Smooth muscle cell (in vitro differentiated cells): ENCODE measurements at regions not wholly inside any gene's neighbourhood (a gene's known extent, or its start where the extent isn't known, plus 50 kb on each side); places are given as distances from the start of the nearest gene placed in this dataset.

ENCODE experiments used
- DNase-seq: peaks from one replicate; lab custom pipeline; 2025; ENCODE audit not compliant: unreplicated experiment; lab: John Stamatoyannopoulos, UW
- H2AFZ ChIP-seq: fragments of 200-600 bp; sonication (generic); 2 replicates; pipeline ENCODE4 v1.6.0; 2016; ENCODE audit warnings: antibody characterized with exemption, low read depth, mild to moderate bottlenecking
- H3F3A ChIP-seq: fragments of 200-600 bp; sonication (generic); 2 replicates; pipeline ENCODE4 v1.6.0; 2017; ENCODE audit warnings: antibody characterized with exemption, low read depth
- H3K27ac ChIP-seq: fragments of 200-600 bp; sonication (generic); 2 replicates; pipeline ENCODE4 v1.5.1; 2016; ENCODE audit warnings: low read depth, mild to moderate bottlenecking
- H3K27me3 ChIP-seq: fragments of 200-600 bp; sonication (generic); 2 replicates; pipeline ENCODE4 v1.6.1; 2016; ENCODE audit warnings: low read depth, mild to moderate bottlenecking
- H3K36me3 ChIP-seq: fragments of 200-600 bp; sonication (generic); 2 replicates; pipeline ENCODE4 v1.5.1; 2016; ENCODE audit warnings: low read depth
- H3K4me1 ChIP-seq: fragments of 200-600 bp; sonication (generic); 2 replicates; pipeline ENCODE4 v1.5.1; 2016; ENCODE audit warnings: low read depth
- H3K4me2 ChIP-seq: fragments of 200-600 bp; sonication (generic); 2 replicates; pipeline ENCODE4 v1.6.0; 2016; ENCODE audit warnings: mild to moderate bottlenecking
- H3K4me3 ChIP-seq: fragments of 200-600 bp; sonication (generic); 2 replicates; pipeline ENCODE4 v1.5.1; 2016; ENCODE audit warnings: mild to moderate bottlenecking
- H3K79me2 ChIP-seq: fragments of 200-600 bp; sonication (generic); 2 replicates; pipeline ENCODE4 v1.6.0; 2016; ENCODE audit warnings: low read depth, mild to moderate bottlenecking
- H3K9ac ChIP-seq: fragments of 200-600 bp; sonication (generic); 2 replicates; pipeline ENCODE4 v1.6.0; 2016; ENCODE audit warnings: low read depth
- H3K9me3 ChIP-seq: fragments of 200-600 bp; sonication (generic); replicated peaks from 2 replicates; pipeline ENCODE4 v1.5.1; 2016; ENCODE audit warnings: low read depth
- H4K20me1 ChIP-seq: fragments of 200-600 bp; sonication (generic); 2 replicates; pipeline ENCODE4 v1.6.0; 2016; ENCODE audit warnings: low read depth
- WGBS: methylation state at CpG from one replicate; pipeline ENCODE4 v1.1.7; 2016; ENCODE audit warnings: low lambda C conversion rate; 5-methylcytosine and 5-hydroxymethylcytosine counted together
- TF ChIP-seq, protein P1 (sequence below): fragments of 200-600 bp; sonication (generic); IDR thresholded peaks from 2 replicates; pipeline ENCODE4 v1.5.1; 2017; ENCODE audit warnings: borderline replicate concordance, mild to moderate bottlenecking, antibody characterized with exemption; ENCODE audit not compliant: insufficient read depth, poor library complexity, severe bottlenecking

DNA sequence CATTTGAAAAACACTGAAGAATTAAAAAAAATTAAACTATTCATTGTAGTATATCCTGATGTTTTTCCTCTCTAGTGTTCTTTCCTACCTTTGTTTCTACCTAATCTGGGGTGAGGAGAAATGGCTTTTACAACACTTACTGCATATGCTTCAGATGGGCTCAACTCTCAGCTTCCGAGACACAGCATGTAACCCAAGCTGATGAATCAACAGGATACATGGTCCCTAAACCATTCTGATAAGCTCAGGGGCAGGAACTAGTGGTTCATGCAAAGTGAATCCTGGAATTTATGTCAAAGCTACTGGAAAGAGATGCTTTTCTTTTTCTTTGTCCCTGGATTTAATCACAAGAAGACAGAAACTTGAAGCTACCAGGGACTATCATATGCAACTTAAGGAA, 672.5 kb upstream of the RORB start:
- Histone ChIP-seq H3K9me3 (no peaks in the 10 kb centered on the region), H3K36me3 (no peaks in the 10 kb centered on the region), H3F3A (no peaks in the 10 kb centered on the region), H3K27ac (no peak overlapping the region), H3K4me2 (peak overlapping the region; percentile 51), H3K79me2 (no peaks in the 10 kb centered on the region), H3K9ac (no peak overlapping the region), H3K27me3 (no peaks in the 10 kb centered on the region), H3K4me3 (no peak overlapping the region), H2AFZ (peak overlapping the region; percentile 11), H3K4me1 (peaks cover 9% of the 10 kb centered on the region), H4K20me1 (no peaks in the 10 kb centered on the region)
- WGBS = 16% methylated on average over 1 of the region's 1 CpG
- TF ChIP-seq, protein P1, sequence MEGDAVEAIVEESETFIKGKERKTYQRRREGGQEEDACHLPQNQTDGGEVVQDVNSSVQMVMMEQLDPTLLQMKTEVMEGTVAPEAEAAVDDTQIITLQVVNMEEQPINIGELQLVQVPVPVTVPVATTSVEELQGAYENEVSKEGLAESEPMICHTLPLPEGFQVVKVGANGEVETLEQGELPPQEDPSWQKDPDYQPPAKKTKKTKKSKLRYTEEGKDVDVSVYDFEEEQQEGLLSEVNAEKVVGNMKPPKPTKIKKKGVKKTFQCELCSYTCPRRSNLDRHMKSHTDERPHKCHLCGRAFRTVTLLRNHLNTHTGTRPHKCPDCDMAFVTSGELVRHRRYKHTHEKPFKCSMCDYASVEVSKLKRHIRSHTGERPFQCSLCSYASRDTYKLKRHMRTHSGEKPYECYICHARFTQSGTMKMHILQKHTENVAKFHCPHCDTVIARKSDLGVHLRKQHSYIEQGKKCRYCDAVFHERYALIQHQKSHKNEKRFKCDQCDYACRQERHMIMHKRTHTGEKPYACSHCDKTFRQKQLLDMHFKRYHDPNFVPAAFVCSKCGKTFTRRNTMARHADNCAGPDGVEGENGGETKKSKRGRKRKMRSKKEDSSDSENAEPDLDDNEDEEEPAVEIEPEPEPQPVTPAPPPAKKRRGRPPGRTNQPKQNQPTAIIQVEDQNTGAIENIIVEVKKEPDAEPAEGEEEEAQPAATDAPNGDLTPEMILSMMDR = no peak
- DNase-seq = no peak

DNA sequence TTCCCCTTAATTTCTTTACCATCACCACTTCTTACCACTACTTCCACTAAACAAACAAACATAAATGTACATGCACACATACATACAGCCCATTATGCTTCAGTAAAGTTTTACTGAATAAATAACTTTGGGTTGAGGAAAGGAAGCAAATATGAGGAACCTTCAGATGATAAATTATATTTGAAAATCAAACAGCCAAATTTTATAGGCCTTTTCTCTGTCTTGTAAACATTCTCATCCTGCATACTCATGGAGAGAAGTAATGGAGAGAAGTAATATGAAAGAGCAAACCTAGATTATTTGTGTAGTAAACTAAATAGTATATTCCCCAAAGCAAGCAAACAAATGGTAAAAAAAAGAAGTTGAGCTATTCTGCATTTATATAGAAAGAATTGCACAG, 658.3 kb upstream of the RORB start:
- Histone ChIP-seq H3K9me3 (no peaks in the 10 kb centered on the region), H3K27ac (no peak overlapping the region), H3K79me2 (no peaks in the 10 kb centered on the region), H2AFZ (no peak overlapping the region), H3K4me1 (peaks cover 7% of the 10 kb centered on the region), H3K9ac (no peak overlapping the region), H3K4me2 (no peak overlapping the region), H3K4me3 (no peak overlapping the region), H3K36me3 (no peaks in the 10 kb centered on the region), H4K20me1 (no peaks in the 10 kb centered on the region), H3K27me3 (no peaks in the 10 kb centered on the region), H3F3A (no peaks in the 10 kb centered on the region)
- DNase-seq = no peak
- TF ChIP-seq, protein P1 = no peak

DNA sequence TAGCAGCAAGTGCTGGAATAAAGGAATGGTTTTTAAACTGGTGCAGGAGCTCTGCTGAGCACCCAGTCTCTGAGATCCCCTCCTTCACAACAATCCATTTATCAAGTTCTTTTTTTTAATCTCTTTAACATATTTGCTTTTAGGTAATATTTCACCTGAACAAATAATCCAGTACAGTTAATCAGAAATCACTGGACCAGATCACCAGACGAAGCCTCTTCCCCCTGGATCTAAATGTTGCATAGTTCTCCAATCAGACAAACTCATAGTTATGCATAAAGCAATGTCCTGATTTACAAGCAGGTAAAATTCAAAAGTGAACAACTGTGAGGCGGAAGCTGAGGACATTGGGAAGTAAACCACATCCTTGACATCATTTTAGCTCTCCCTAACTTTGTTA, 657.7 kb upstream of the RORB start:
- Histone ChIP-seq H3K36me3 (no peaks in the 10 kb centered on the region), H2AFZ (no peak overlapping the region), H4K20me1 (no peaks in the 10 kb centered on the region), H3K4me3 (no peak overlapping the region), H3K27me3 (no peaks in the 10 kb centered on the region), H3K4me1 (peaks cover 7% of the 10 kb centered on the region), H3K9ac (no peak overlapping the region), H3K9me3 (no peaks in the 10 kb centered on the region), H3K79me2 (no peaks in the 10 kb centered on the region), H3K4me2 (no peak overlapping the region), H3F3A (no peaks in the 10 kb centered on the region), H3K27ac (no peak overlapping the region)
- no peak for DNase-seq
- TF ChIP-seq, protein P1 = no peak
- 97% methylated on average over 2 of the region's 2 CpGs for WGBS

DNA sequence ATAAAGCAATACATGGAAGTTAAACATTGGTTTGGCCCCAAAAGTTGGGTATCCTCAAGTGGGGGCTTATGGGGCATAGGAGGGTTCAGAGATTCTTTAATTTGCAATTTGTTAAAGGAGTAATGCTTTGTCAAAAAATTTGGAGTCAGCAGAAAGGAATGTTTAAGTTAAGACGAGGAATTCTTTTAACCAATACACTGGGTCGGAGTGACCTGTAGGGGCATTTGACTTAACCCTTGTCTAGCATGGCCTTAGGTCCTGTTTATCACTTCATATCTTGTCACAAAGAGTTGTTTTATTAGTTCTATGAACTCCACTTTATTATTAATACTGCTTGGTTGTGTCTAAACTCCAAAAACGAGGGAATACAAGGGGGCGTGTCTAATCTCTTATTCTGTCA, 656.1 kb upstream of the RORB start:
- WGBS = 74% methylated on average over 4 of the region's 4 CpGs
- H3K4me3 ChIP-seq = no peak overlapping the region
- H3K9ac ChIP-seq = no peak overlapping the region
- no peak overlapping the region for H2AFZ ChIP-seq
- no peaks in the 10 kb centered on the region for H3K79me2 ChIP-seq
- H4K20me1 ChIP-seq = no peaks in the 10 kb centered on the region
- no peak overlapping the region for H3K4me2 ChIP-seq
- H3F3A ChIP-seq = no peaks in the 10 kb centered on the region
- no peak for DNase-seq
- H3K9me3 ChIP-seq = no peaks in the 10 kb centered on the region
- TF ChIP-seq, protein P1 = no peak
- peaks cover 7% of the 10 kb centered on the region for H3K4me1 ChIP-seq
- no peaks in the 10 kb centered on the region for H3K36me3 ChIP-seq
- no peak overlapping the region for H3K27ac ChIP-seq
- H3K27me3 ChIP-seq = no peaks in the 10 kb centered on the region
